GM18951 (cell line): ENCODE measurements at regions not wholly inside any gene's neighbourhood (a gene's known extent, or its start where the extent isn't known, plus 50 kb on each side); places are given as distances from the start of the nearest gene placed in this dataset.
"Not testable (repeated sequence)": the region's sequence is repeated elsewhere in the genome, so short reads cannot be mapped to it uniquely, and the experiment has no call there.

ENCODE experiments used
- POLR2A ChIP-seq: IDR thresholded peaks from 4 replicates; pipeline ENCODE4 v1.6.1; 2011; ENCODE audit warnings: mild to moderate bottlenecking; ENCODE audit not compliant: insufficient read length, insufficient read depth; ENCODE audit errors: extremely low read depth
- in situ Hi-C: fragments of 300-500 bp; cut with MboI; formaldehyde crosslinking; loops from one replicate; pipeline ENCODE4 v1.12.0; 2022; ENCODE audit warnings: low sequenced_read_pairs, mixed read lengths, inconsistent platforms; ENCODE audit not compliant: unreplicated experiment

- in situ Hi-C loops = not testable (repeated sequence)
Measured at GRCh38 chr2:91422102-91422501, 2730.6 kb downstream of the RPIA start.

DNA sequence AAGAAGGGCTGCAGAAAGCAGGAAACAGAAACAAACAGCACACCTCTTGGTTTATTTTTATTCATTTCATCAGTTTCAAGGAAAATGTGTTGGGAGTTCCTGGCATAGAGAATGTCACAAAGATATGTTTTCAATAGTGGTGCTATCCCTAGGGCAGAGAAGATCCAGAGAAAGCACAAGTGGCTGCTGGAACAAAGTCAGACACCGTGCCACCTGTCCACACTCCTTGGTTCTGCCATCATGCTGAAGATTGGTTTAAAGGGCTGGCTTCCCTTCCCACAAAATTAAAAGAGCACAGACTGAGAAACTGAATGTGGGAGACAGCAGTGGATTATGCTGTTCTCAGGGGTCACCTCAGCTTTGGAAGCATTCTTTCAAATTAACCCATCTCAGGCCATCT, 2735.7 kb downstream of the RPIA start:
- in situ Hi-C loops = not testable (repeated sequence)

- in situ Hi-C loops = not testable (repeated sequence)
Measured at GRCh38 chr2:91441932-91442245, 2750.4 kb downstream of the RPIA start.

DNA sequence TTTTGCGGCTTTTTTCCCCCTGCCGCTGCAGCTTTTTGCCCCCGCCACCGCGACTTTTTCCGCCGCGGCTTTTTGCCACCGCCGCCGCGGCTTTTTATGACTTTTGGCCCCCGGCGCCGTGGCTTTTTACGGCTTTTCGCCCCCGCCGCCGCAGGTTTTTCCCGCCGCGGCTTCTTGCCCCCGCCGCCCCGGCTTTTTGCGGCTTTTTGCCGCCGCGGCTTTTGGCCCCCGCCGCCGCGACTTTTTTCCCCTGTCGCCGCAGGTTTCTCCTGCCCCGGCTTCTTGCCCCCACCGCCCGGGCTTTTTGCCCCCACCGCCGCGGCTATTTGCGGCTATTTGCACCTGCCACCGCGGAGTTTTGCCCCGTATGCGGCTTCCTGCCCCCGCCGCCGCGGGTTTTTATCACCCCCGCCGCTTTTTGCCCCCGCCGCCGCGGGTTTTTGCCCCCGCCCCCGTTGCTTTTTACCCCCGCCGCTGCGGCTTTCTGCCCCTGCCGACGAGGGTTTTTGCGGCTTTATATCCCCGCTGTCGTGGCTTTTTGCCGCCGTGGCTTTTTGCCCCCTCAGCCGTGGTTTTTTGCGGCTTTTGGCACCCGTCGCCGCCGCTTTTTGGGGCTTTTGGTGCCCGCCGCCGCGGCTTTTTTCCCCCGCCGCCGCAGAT, 2750.9 kb downstream of the RPIA start:
- in situ Hi-C loops = no loop called here
- TF ChIP-seq POLR2A = no peak

DNA sequence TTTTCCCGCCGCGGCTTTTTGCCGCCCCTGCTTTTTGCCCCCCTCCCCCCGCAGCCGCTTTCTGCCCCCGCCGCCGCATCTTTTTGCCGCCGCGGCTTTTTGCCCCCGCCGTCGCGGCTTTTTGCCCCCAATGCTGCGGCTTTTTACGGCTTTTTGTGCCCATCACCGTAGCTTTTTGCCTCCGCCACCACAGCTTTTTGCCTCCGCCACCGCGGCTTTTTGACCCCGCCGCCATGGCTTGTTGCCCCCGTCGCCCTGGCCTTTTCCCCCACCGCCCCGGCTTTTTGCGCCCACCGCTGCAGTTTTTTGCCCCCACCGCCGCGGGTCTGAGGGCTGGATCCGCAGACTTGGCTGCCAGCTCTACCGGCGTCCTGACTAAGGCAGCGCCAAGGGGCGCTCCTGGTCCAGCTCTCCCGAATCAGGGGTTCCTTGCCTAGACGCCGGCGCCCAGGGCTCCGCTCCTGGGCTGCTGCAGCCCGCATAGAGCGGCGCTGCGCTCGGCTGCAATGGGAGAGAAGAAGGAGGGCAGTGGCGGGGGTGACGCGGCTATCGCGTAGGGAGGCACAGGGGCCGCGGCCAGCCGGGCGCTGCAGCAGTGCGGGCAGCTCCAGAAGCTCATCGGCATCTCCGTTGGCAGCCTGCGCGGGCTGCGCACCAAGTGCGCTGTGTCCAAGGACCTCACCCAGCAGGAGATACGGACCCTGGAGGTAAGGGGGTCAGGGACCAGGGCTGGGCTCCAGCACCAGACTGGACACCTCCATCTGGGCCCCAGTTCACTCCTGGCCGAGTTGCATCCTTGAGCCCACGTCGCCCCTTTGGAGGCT, 2751.6 kb downstream of the RPIA start:
- in situ Hi-C loops = not testable (repeated sequence)

- in situ Hi-C loops = not testable (repeated sequence)
Measured at GRCh38 chr2:91443730-91444115, 2752.2 kb downstream of the RPIA start.

GRCh38 chr2:91445705-91446104, 2754.2 kb downstream of the RPIA start:
- in situ Hi-C loops = not testable (repeated sequence)

DNA sequence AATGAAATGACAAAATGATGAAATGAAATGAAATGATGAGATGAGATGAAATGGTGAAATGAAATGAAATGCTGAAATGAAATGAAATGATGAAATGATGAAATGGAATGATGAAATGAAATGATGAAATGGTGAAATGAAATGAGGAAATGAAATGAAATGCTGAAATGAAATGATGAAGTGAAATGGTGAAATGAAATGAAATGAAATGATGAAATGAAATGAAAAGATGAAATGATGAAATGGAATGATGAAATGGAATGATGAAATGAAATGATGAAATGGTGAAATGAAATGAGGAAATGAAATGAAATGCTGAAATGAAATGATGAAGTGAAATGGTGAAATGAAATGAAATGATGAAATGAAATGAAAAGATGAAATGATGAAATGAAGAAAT, 2755.0 kb downstream of the RPIA start:
- in situ Hi-C loops = not testable (repeated sequence)

DNA sequence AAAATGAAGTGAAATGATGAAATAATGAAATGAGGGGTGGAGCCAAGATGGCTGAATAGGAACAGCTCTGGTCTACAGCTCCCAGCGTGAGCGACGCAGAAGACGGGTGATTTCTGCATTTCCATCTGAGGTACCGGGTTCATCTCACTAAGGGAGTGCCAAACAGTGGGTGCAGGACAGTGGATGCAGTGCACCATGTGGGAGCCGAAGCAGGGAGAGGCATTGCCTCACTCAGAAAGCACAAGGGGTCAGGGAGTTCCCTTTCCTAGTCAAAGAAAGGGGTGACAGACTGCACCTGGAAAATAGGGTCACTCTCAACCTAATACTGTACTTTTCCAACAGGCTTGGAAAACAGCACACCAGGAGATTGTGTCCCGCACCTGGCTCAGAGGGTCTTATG, 2755.4 kb downstream of the RPIA start:
- in situ Hi-C loops = not testable (repeated sequence)

DNA sequence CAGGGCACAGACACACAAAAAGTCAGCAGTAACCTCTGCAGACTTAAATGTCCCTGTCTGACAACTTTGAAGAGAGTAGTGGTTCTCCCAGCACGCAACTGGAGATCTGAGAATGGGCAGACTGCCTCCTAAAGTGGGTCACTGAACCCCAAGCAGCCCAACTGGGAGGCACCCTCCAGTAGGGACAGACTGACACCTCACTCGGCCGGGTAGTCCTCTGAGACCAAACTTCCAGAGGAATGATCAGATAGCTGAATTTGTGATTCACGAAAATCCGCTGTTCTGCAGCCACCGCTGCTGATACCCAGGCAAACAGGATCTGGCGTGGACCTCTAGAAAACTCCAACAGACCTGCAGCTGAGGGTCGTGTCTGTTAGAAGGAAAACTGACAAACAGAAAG, 2756.0 kb downstream of the RPIA start:
- in situ Hi-C loops = not testable (repeated sequence)

DNA sequence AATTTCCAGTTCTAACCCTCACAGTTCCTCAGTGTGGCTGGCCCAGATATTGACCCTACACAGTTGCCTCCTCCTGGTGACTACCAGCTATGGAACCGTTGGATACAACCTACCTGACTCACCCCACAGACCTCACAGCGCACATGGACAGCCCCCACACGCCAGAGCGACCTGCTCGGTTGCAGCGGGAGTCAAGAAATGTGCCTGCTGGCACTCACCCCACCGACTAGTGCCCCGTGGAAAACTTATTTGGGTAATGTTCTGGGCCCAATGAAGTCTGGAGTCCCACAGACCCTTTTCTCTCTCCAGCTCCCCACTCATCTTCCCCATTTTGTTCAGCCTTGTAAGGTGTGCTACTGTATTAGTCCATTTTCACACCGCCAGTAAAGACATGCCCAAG, 2770.8 kb downstream of the RPIA start:
- in situ Hi-C loops = loop anchor here (25.0 kb wide), 1 partner anchor 1125 kb away; no protein-coding TSS in a partner anchor

DNA sequence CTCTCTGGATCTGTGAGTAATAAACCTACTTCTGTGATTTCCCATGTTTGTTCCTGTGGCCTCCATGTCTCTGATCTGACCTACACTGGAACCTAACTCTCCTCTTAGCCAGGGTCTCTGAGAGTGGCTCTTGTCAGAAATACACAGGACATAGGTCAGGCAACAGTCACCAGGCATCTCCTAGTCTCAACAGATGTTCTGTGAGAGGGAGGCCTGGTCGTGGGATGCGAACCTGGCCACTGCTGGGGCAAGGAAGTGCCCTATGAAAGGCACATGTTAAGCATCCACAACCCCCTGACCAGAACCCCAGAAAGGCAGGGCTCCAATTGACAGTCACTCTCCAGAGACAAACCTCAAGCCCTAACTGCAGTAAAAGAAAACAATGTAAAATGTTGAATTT, 2771.5 kb downstream of the RPIA start:
- in situ Hi-C loops = loop anchor here (25.0 kb wide), 1 partner anchor 1126 kb away; no protein-coding TSS in a partner anchor

- in situ Hi-C loops = loop anchor here (25.0 kb wide), 1 partner anchor 1130 kb away; no protein-coding TSS in a partner anchor
Measured at GRCh38 chr2:91466780-91467363, 2775.4 kb downstream of the RPIA start.

- in situ Hi-C loops = not testable (repeated sequence)
Measured at GRCh38 chr2:91476244-91476935, 2784.9 kb downstream of the RPIA start.

DNA sequence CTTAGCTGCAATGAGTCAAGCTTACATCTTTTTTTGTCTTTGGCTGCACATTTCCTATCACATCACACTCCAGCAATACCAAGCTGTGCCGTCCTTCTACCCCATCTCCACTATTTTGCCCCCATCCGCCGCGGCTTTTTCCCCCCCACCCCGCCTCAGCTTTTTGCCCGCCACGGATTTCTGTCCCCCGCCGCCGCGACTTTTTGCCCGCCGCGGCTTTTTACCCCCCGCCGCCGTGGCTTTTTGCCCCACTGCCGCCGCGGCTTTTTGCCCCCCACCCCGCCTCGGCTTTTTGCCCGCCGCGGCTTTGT, 2785.4 kb downstream of the RPIA start:
- in situ Hi-C loops = not testable (repeated sequence)

DNA sequence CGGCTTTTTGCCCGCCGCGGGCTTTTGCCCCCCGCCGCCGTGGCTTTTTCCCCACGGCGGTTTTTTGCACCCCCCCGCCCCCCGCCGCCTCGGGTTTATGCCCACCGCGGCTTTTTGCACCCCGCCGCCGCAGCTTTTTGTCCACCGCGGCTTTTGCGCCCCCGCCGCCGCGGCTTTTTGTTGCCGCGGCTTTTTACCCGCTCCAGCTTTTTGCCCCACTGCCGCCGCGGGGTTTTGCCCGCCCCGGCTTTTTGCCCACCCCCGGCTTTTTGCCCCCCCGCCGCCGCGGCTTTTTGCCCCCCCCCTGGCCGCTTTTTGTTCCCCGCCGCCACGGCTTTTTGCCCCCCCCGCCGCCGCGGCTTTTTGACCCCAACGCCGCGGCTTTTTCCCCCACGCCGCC, 2785.8 kb downstream of the RPIA start:
- in situ Hi-C loops = not testable (repeated sequence)
